ENCODE measurements at regions not wholly inside any gene's neighbourhood (a gene's known extent, or its start where the extent isn't known, plus 50 kb on each side); places are given as distances from the start of the nearest gene placed in this dataset.

DNA sequence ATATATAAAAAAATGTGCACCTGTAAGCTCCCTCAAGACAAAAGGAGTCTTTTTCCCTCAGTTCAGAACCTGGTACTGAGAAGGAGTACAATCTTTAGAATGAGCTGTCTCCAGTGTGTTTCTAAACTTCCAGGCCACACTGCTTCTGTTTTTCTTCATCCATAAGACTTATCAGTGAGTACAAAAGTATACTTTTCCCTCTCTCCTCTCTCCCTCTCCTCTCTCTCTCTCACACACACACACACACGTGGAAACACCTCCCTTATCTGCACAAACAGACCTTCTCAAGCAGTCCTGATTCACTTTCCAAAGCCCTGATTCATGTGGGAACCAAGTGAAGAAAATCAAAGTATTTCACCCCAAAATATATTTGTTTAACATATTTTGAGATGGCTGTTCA, 220.7 kb upstream of the UBASH3B start:
- in situ Hi-C loops (cut with MboI; ENCODE audit: low sequenced_read_pairs) (no loop called here), intact Hi-C loops (cut with micrococcal nuclease) (no loop called here), dilution Hi-C loops (cut with HindIII; ENCODE audit: low sequenced_read_pairs, unreplicated experiment) (no loop called here)
- no peak for TF ChIP-seq SMC3 (IDR thresholded peaks at IDR 0.05; ENCODE audit: low read depth, low read length)
- TF ChIP-seq MAFK (IDR thresholded peaks at IDR 0.05; ENCODE audit: low read depth, low read length): no peak
- TF ChIP-seq BHLHE40 (IDR thresholded peaks at IDR 0.05; ENCODE audit: low read depth, low read length): no peak
- TF ChIP-seq CEBPB (IDR thresholded peaks at IDR 0.05; ENCODE audit: low read depth, low read length): no peak
- TF ChIP-seq, protein P1, sequence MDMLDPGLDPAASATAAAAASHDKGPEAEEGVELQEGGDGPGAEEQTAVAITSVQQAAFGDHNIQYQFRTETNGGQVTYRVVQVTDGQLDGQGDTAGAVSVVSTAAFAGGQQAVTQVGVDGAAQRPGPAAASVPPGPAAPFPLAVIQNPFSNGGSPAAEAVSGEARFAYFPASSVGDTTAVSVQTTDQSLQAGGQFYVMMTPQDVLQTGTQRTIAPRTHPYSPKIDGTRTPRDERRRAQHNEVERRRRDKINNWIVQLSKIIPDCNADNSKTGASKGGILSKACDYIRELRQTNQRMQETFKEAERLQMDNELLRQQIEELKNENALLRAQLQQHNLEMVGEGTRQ (IDR thresholded peaks at IDR 0.05; ENCODE audit: low read depth, low read length): no peak
- TF ChIP-seq, protein P2, sequence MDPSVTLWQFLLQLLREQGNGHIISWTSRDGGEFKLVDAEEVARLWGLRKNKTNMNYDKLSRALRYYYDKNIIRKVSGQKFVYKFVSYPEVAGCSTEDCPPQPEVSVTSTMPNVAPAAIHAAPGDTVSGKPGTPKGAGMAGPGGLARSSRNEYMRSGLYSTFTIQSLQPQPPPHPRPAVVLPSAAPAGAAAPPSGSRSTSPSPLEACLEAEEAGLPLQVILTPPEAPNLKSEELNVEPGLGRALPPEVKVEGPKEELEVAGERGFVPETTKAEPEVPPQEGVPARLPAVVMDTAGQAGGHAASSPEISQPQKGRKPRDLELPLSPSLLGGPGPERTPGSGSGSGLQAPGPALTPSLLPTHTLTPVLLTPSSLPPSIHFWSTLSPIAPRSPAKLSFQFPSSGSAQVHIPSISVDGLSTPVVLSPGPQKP (IDR thresholded peaks at IDR 0.05; ENCODE audit: borderline replicate concordance, low read depth, low read length): no peak
- TF ChIP-seq CHD1 (IDR thresholded peaks at IDR 0.05; ENCODE audit: low read depth, low read length): no peak
- no peak for TF ChIP-seq RFX5 (IDR thresholded peaks at IDR 0.05; ENCODE audit: low read depth, low read length)
- ChIA-PET CTCF (no interaction called here), POLR2A (ENCODE audit: unreplicated experiment) (no interaction called here)
- Histone ChIP-seq H4K20me1 (ENCODE audit: insufficient read depth, low read length) (no peaks in the 10 kb centered on the region), H2BK20ac (ENCODE audit: low read depth, low read length) (no peak overlapping the region), H3K4me2 (ENCODE audit: low read depth, low read length) (no peak overlapping the region), H3K56ac (ENCODE audit: extremely low read depth, insufficient read depth, low read length) (no peak overlapping the region), H3K36me3 (ENCODE audit: control insufficient read depth, insufficient read depth, low read length) (no peaks in the 10 kb centered on the region), H3K4me1 (ENCODE audit: control insufficient read depth, insufficient read depth, low read length) (peaks cover 4% of the 10 kb centered on the region; the same call in 1 of the 2 replicates), H3K79me1 (ENCODE audit: low read depth in 1 of 2, low read length in 2 of 2) (no peaks in the 10 kb centered on the region), H4K8ac (ENCODE audit: low read depth in 2 of 2, low read length in 2 of 2) (no peak overlapping the region), H2AFZ (replicated peaks; ENCODE audit: low read length, poor library complexity) (no peak overlapping the region), H3K27me3 (ENCODE audit: control insufficient read depth, insufficient read depth, low read length) (peaks cover 5% of the 10 kb centered on the region; the same call in 1 of the 2 replicates), H3K9me3 (ENCODE audit: control insufficient read depth, insufficient read depth, low read length) (no peaks in the 10 kb centered on the region), H2AK5ac (ENCODE audit: low read depth, low read length) (no peak overlapping the region), H4K5ac (ENCODE audit: low read depth, low read length) (no peak overlapping the region), H2BK5ac (ENCODE audit: low read depth, low read length, poor library complexity, severe bottlenecking) (no peak overlapping the region), H3K27ac (ENCODE audit: insufficient read depth, low read length) (no peak overlapping the region), H3K9me1 (ENCODE audit: insufficient read depth, low read length) (peaks cover 2% of the 10 kb centered on the region; the same call in 1 of the 2 replicates), H2BK120ac (ENCODE audit: low read depth, low read length) (no peak overlapping the region), H2BK15ac (ENCODE audit: low read depth, low read length) (no peak overlapping the region), H3K9ac (ENCODE audit: low read depth, low read length) (no peak overlapping the region), H3K23ac (ENCODE audit: low read depth, low read length) (no peak overlapping the region), H2AK9ac (replicated peaks; ENCODE audit: low read depth, low read length, poor library complexity) (no peak overlapping the region), H3K4me3 (ENCODE audit: insufficient read depth, low read depth, low read length) (no peak overlapping the region), H4K91ac (ENCODE audit: insufficient read depth, low read depth, low read length) (no peak overlapping the region), H3K4ac (ENCODE audit: low read depth, low read length) (no peak overlapping the region), H3K14ac (replicated peaks; ENCODE audit: low read depth, low read length) (no peak overlapping the region), H3K18ac (ENCODE audit: low read depth, low read length) (no peak overlapping the region)
- DNase-seq: no peak
- no CpG with 5 or more reads among the region's 1 CpG for WGBS, 2 experiments (ENCODE audit: extremely low coverage in 2 of 2, insufficient read length in 1 of 2)
- BruUV-seq (replicated peaks): no TSS peak
- ATAC-seq (ENCODE audit: low read depth): no peak
